ENCODE measurements at regions not wholly inside any gene's neighbourhood (a gene's known extent, or its start where the extent isn't known, plus 50 kb on each side); places are given as distances from the start of the nearest gene placed in this dataset.

- TF ChIP-seq EZH2 (IDR thresholded peaks at IDR 0.05; ENCODE audit: low read depth) (no peak), CTCF (conservative IDR thresholded peaks at IDR 0.05) (no peak)
These were observed 103.3 kb upstream of the OSR1 start for GRCh38 chr2:19461504-19462255.
